Right lobe of liver (tissue), 4 donors: ENCODE measurements at regions not wholly inside any gene's neighbourhood (a gene's known extent, or its start where the extent isn't known, plus 50 kb on each side); places are given as distances from the start of the nearest gene placed in this dataset.

Source experiments
- CTCF ChIP-seq, 4 donors: fragments of 200-600 bp in 3 of 4; fragments of 450-650 bp in 1 of 4; IDR thresholded peaks; one replicate each; pipeline versions ENCODE4 v1.5.1 to v1.8.0; 2016 to 2022; ENCODE audit warnings: antibody characterized with exemption in 4 of 4, mild to moderate bottlenecking in 2 of 4
- POLR2A ChIP-seq: fragments of 450-650 bp; IDR thresholded peaks from one replicate; pipeline ENCODE4 v1.6.1; 2017; ENCODE audit warnings: antibody characterized with exemption, mild to moderate bottlenecking
- donor health status: DM: no; HTN: no; CAD: no.
- donor health status: DM: no; HTN: no; CAD: no.
- donor health status: DM: no; HTN: yes; CAD: no.

GRCh38 chr20:39135885-39136544 is 173.9 kb downstream of the DHX35 start:
- no peak for TF ChIP-seq CTCF (IDR thresholded peaks at IDR 0.05)
- no peak for TF ChIP-seq POLR2A
